GM12878 (cell line): ENCODE measurements at regions not wholly inside any gene's neighbourhood (a gene's known extent, or its start where the extent isn't known, plus 50 kb on each side); places are given as distances from the start of the nearest gene placed in this dataset.

Source experiments
- ATF3 ChIP-seq: IDR thresholded peaks from 2 replicates; pipeline ENCODE4 v1.6.1; 2011; ENCODE audit warnings: low read depth, mild to moderate bottlenecking, low read length, moderate library complexity, borderline replicate concordance; ENCODE audit errors: extremely low read depth
- BCLAF1 ChIP-seq: fragments of 450-650 bp; IDR thresholded peaks from 2 replicates; pipeline ENCODE4 v1.6.1; 2017; ENCODE audit warnings: antibody characterized with exemption, mild to moderate bottlenecking, moderate library complexity
- BRCA1 ChIP-seq: IDR thresholded peaks from 2 replicates; pipeline ENCODE4 v1.6.1; 2011; ENCODE audit warnings: low read depth, low read length, improper control_type of control experiment
- CBFB ChIP-seq: IDR thresholded peaks from 2 replicates; pipeline ENCODE4 v1.6.1; 2016; ENCODE audit warnings: antibody characterized with exemption, low read depth
- CEBPB ChIP-seq, 2 experiments: fragments of 150-350 bp in 1 of 2; IDR thresholded peaks; 2 replicates each; pipeline ENCODE4 v1.6.1; 2012 to 2014; ENCODE audit warnings: low read depth in 2 of 2, low read length in 2 of 2, borderline replicate concordance in 1 of 2, inconsistent platforms in 1 of 2
- DPF2 ChIP-seq: fragments of 450-650 bp; IDR thresholded peaks from 2 replicates; pipeline ENCODE4 v1.6.1; 2017; ENCODE audit warnings: mild to moderate bottlenecking
- EP300 ChIP-seq, 2 experiments: fragments of 150-350 bp in 1 of 2; IDR thresholded peaks; 2 replicates each; pipeline ENCODE4 v1.6.1; 2011 to 2012; ENCODE audit warnings: low read depth in 2 of 2, low read length in 2 of 2, borderline replicate concordance in 1 of 2, improper control_type of control experiment in 1 of 2, inconsistent platforms in 1 of 2; ENCODE audit not compliant: control insufficient read depth in 1 of 2
- FOXK2 ChIP-seq: fragments of 450-650 bp; IDR thresholded peaks from 2 replicates; pipeline ENCODE4 v1.6.1; 2017; ENCODE audit warnings: mild to moderate bottlenecking, moderate library complexity
- FOXM1 ChIP-seq: IDR thresholded peaks from 2 replicates; pipeline ENCODE4 v1.6.1; 2012; ENCODE audit warnings: low read depth, mild to moderate bottlenecking, inconsistent platforms, low read length, moderate library complexity
- GABPA ChIP-seq: IDR thresholded peaks from 2 replicates; pipeline ENCODE4 v1.6.1; 2014; ENCODE audit warnings: antibody characterized with exemption, low read depth, mild to moderate bottlenecking, inconsistent platforms
- KLF5 ChIP-seq: fragments of 450-650 bp; IDR thresholded peaks from 2 replicates; pipeline ENCODE4 v1.6.1; 2014; ENCODE audit warnings: mild to moderate bottlenecking; ENCODE audit not compliant: partially characterized antibody
- MEF2A ChIP-seq: IDR thresholded peaks from 2 replicates; pipeline ENCODE4 v1.6.1; 2011; ENCODE audit warnings: low read depth, mild to moderate bottlenecking, low read length, moderate library complexity; ENCODE audit not compliant: insufficient read depth
- MXI1 ChIP-seq: fragments of 150-350 bp; IDR thresholded peaks from 2 replicates; pipeline ENCODE4 v1.6.1; 2011; ENCODE audit warnings: low read depth, mild to moderate bottlenecking, inconsistent platforms, low read length, improper control_type of control experiment
- NFYB ChIP-seq: IDR thresholded peaks from 2 replicates; pipeline ENCODE4 v1.6.1; 2011; ENCODE audit warnings: low read depth, mild to moderate bottlenecking, low read length, improper control_type of control experiment, moderate library complexity; ENCODE audit not compliant: insufficient read depth
- NRF1 ChIP-seq: conservative IDR thresholded peaks from 2 replicates; pipeline ENCODE4 v1.6.1; 2011; ENCODE audit warnings: mild to moderate bottlenecking, low read depth, low read length, improper control_type of control experiment
- POLR2A ChIP-seq: IDR thresholded peaks from 2 replicates; pipeline ENCODE4 v1.6.1; 2011; ENCODE audit warnings: low read depth, mild to moderate bottlenecking, low read length
- POU2F2 ChIP-seq: IDR thresholded peaks from 3 replicates; pipeline ENCODE4 v1.6.1; 2011; ENCODE audit warnings: low read depth, mild to moderate bottlenecking, low read length, borderline replicate concordance
- RAD51 ChIP-seq: fragments of 450-650 bp; IDR thresholded peaks from 2 replicates; pipeline ENCODE4 v1.6.1; 2016; ENCODE audit warnings: moderate library complexity, mild to moderate bottlenecking, inconsistent platforms
- RCOR1 ChIP-seq: conservative IDR thresholded peaks from 2 replicates; pipeline ENCODE4 v1.6.1; 2012; ENCODE audit warnings: low read depth, low read length, improper control_type of control experiment
- SRF ChIP-seq, 2 experiments: IDR thresholded peaks; 2 replicates each; pipeline ENCODE4 v1.6.1; 2011; ENCODE audit warnings: low read depth in 2 of 2, low read length in 2 of 2, mild to moderate bottlenecking in 1 of 2, moderate library complexity in 1 of 2
- STAT3 ChIP-seq: IDR thresholded peaks from 2 replicates; pipeline ENCODE4 v1.6.1; 2011; ENCODE audit warnings: low read depth, low read length, improper control_type of control experiment
- SUPT20H ChIP-seq: IDR thresholded peaks from 2 replicates; pipeline ENCODE4 v1.6.1; 2011; ENCODE audit warnings: low read depth, mild to moderate bottlenecking, low read length, moderate library complexity, borderline replicate concordance; ENCODE audit not compliant: control insufficient read depth
- TBL1XR1 ChIP-seq: IDR thresholded peaks from 2 replicates; pipeline ENCODE4 v1.6.1; 2012; ENCODE audit warnings: low read depth, low read length, improper control_type of control experiment
- USF2 ChIP-seq: IDR thresholded peaks from 2 replicates; pipeline ENCODE4 v1.6.1; 2011; ENCODE audit warnings: low read depth, low read length, improper control_type of control experiment, borderline replicate concordance
- ZZZ3 ChIP-seq: IDR thresholded peaks from 2 replicates; pipeline ENCODE4 v1.6.1; 2011; ENCODE audit warnings: low read depth; ENCODE audit not compliant: control insufficient read depth, insufficient read length

GRCh38 chrX:73943693-73944562 lies 91.4 kb upstream of the XIST start (continued):
- TF ChIP-seq NRF1 (no peak), FOXK2 (no peak), CBFB (peak; percentile 70; the same call in 1 of the 2 replicates), ATF3 (no peak), KLF5 (peak; percentile 85), SRF (IDR thresholded peaks at IDR 0.05; ENCODE audit: low read depth in 2 of 2, low read length in 2 of 2) (peak; percentile 56 to 91), RCOR1 (0 out of 2 replicates have a peak, but pooled peaks have one; percentile 66), FOXM1 (peak; percentile 72), GABPA (peak; percentile 97), MEF2A (peak; percentile 61), NFYB (no peak), RAD51 (no peak), ZZZ3 (peak; percentile 67), BCLAF1 (0 out of 2 replicates have a peak, but pooled peaks have one; percentile 26), DPF2 (peak; percentile 84; the same call in 1 of the 2 replicates), SUPT20H (no peak), CEBPB (IDR thresholded peaks at IDR 0.05; ENCODE audit: borderline replicate concordance in 1 of 2, low read depth in 2 of 2, low read length in 2 of 2) (no peak), EP300 (IDR thresholded peaks at IDR 0.05; ENCODE audit: borderline replicate concordance in 1 of 2, control insufficient read depth in 1 of 2, low read depth in 2 of 2, low read length in 2 of 2) (peak in 1 of 2 experiments; percentile 58; a peak in 3 of 4 replicates), BRCA1 (no peak), USF2 (no peak), STAT3 (no peak), MXI1 (peak; percentile 87), POLR2A (peak; percentile 95), POU2F2 (peak; percentile 95), TBL1XR1 (peak; percentile 90)
